Uterus (tissue), 2 donors: ENCODE measurements at regions not wholly inside any gene's neighbourhood (a gene's known extent, or its start where the extent isn't known, plus 50 kb on each side); places are given as distances from the start of the nearest gene placed in this dataset.

ENCODE experiments used
- POLR2A ChIP-seq, 2 donors: fragments of 450-650 bp; IDR thresholded peaks; one replicate each; pipeline ENCODE4 v1.6.1; 2016; ENCODE audit warnings: antibody characterized with exemption in 2 of 2, mild to moderate bottlenecking in 1 of 2, moderate library complexity in 1 of 2
- TF ChIP-seq, protein P1 (sequence below), 4 experiments: fragments of 200-600 bp in 2 of 4; fragments of 450-650 bp in 2 of 4; sonication (generic) in 2 of 4; IDR thresholded peaks; one replicate each; pipeline ENCODE4 v1.5.1; 2016 to 2019; ENCODE audit warnings: antibody characterized with exemption in 4 of 4, mild to moderate bottlenecking in 2 of 4, moderate library complexity in 1 of 4

- TF ChIP-seq, protein P1, sequence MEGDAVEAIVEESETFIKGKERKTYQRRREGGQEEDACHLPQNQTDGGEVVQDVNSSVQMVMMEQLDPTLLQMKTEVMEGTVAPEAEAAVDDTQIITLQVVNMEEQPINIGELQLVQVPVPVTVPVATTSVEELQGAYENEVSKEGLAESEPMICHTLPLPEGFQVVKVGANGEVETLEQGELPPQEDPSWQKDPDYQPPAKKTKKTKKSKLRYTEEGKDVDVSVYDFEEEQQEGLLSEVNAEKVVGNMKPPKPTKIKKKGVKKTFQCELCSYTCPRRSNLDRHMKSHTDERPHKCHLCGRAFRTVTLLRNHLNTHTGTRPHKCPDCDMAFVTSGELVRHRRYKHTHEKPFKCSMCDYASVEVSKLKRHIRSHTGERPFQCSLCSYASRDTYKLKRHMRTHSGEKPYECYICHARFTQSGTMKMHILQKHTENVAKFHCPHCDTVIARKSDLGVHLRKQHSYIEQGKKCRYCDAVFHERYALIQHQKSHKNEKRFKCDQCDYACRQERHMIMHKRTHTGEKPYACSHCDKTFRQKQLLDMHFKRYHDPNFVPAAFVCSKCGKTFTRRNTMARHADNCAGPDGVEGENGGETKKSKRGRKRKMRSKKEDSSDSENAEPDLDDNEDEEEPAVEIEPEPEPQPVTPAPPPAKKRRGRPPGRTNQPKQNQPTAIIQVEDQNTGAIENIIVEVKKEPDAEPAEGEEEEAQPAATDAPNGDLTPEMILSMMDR (IDR thresholded peaks at IDR 0.05), result no peak
- no peak for TF ChIP-seq POLR2A (IDR thresholded peaks at IDR 0.05)
Measured at GRCh38 chr21:16928439-16928838, 584.4 kb upstream of the CXADR start.
